PC-9 (cell line): ENCODE measurements at regions not wholly inside any gene's neighbourhood (a gene's known extent, or its start where the extent isn't known, plus 50 kb on each side); places are given as distances from the start of the nearest gene placed in this dataset.
A peak's percentile ranks its signal among the peaks of the same experiment; 100 is the strongest.

Experiments
- BruUV-seq: library from RNA; stranded (reverse); fragments of 400-500 nt; replicated peaks from 2 replicates; lab custom pipeline; 2021; lab: Mats Ljungman, UMichigan
- CTCF ChIA-PET: fragments of 300-600 bp; sonication (Branson Sonifier 250); formaldehyde crosslinking; loops from one replicate; lab custom pipeline; 2022; ENCODE audit warnings: antibody characterized with exemption; lab: Charles Lee
- POLR2A ChIA-PET: fragments of 300-600 bp; sonication (Branson Sonifier 250); formaldehyde crosslinking; loops from one replicate; lab custom pipeline; 2022; ENCODE audit warnings: antibody characterized with exemption; ENCODE audit not compliant: unreplicated experiment; lab: Charles Lee
- DNase-seq, 2 experiments: peaks; one replicate each; pipeline versions ENCODE4 v3.0.0 to v3.0.0-alpha.2; 2015 to 2022; ENCODE audit warnings: mixed read lengths in 1 of 2
- H2AFZ ChIP-seq: fragments of 200-600 bp; sonication (generic); 2 replicates; pipeline ENCODE4 v1.8.1; 2017; ENCODE audit warnings: antibody characterized with exemption
- H3F3A ChIP-seq: fragments of 200-600 bp; sonication (generic); 2 replicates; pipeline ENCODE4 v1.8.1; 2017; ENCODE audit warnings: antibody characterized with exemption, mild to moderate bottlenecking, low read depth; ENCODE audit not compliant: insufficient read depth
- H3K27ac ChIP-seq: fragments of 200-600 bp; sonication (generic); 2 replicates; pipeline ENCODE4 v1.6.1; 2016; ENCODE audit warnings: mixed run types
- H3K27me3 ChIP-seq: fragments of 200-600 bp; sonication (generic); 2 replicates; pipeline ENCODE4 v1.6.1; 2016; ENCODE audit warnings: low read depth, mixed run types; ENCODE audit not compliant: insufficient read depth
- H3K36me3 ChIP-seq: fragments of 200-600 bp; sonication (generic); 2 replicates; pipeline ENCODE4 v1.6.1; 2016; ENCODE audit warnings: low read depth, mixed run types
- H3K4me1 ChIP-seq: fragments of 200-600 bp; sonication (generic); replicated peaks from 2 replicates; pipeline ENCODE4 v1.6.1; 2016; ENCODE audit warnings: mixed run types; ENCODE audit not compliant: insufficient read depth
- H3K4me2 ChIP-seq: fragments of 200-600 bp; sonication (generic); 2 replicates; pipeline ENCODE4 v1.6.1; 2017; ENCODE audit warnings: mixed run types
- H3K4me3 ChIP-seq: fragments of 200-600 bp; sonication (generic); 2 replicates; pipeline ENCODE4 v1.6.1; 2016; ENCODE audit warnings: mixed run types
- H3K79me2 ChIP-seq: fragments of 200-600 bp; sonication (generic); 2 replicates; pipeline ENCODE4 v1.6.1; 2017; ENCODE audit warnings: low read depth, mixed run types
- H3K9me2 ChIP-seq: fragments of 200-600 bp; sonication (generic); 2 replicates; pipeline ENCODE4 v1.8.1; 2017; ENCODE audit warnings: mild to moderate bottlenecking; ENCODE audit not compliant: insufficient read depth
- H3K9me3 ChIP-seq: fragments of 200-600 bp; sonication (generic); 2 replicates; pipeline ENCODE4 v1.8.1; 2016; ENCODE audit warnings: low read depth; ENCODE audit not compliant: insufficient read depth
- H4K20me1 ChIP-seq: fragments of 200-600 bp; sonication (generic); 2 replicates; pipeline ENCODE4 v1.8.1; 2017; ENCODE audit not compliant: insufficient read depth
- CTCF ChIP-seq: fragments of 200-600 bp; sonication (generic); conservative IDR thresholded peaks from 2 replicates; pipeline ENCODE4 v1.6.1; 2017; ENCODE audit warnings: mixed run types, antibody characterized with exemption, mild to moderate bottlenecking, moderate library complexity
- EZH2 ChIP-seq: fragments of 200-600 bp; sonication (generic); IDR thresholded peaks from 2 replicates; pipeline ENCODE4 v1.8.0; 2017; ENCODE audit warnings: antibody characterized with exemption, low read depth
- intact Hi-C: fragments of 100-400 bp; cut with micrococcal nuclease; formaldehyde crosslinking; loops from one replicate; pipeline ENCODE4 v1.10.0; 2022; ENCODE audit not compliant: unreplicated experiment

GRCh38 chr3:148333091-148333490 is 364.6 kb upstream of the AGTR1 start:
- TF ChIP-seq EZH2, result no peak
- no peak for TF ChIP-seq CTCF
- POLR2A ChIA-PET, result no interaction called here
- H4K20me1 ChIP-seq, result no peaks in the 10 kb centered on the region
- no peaks in the 10 kb centered on the region for H3K27me3 ChIP-seq
- no peak overlapping the region for H2AFZ ChIP-seq
- H3K79me2 ChIP-seq, result no peaks in the 10 kb centered on the region
- DNase-seq, result peak; percentile 2 to 35
- no peaks in the 10 kb centered on the region for H3F3A ChIP-seq
- peaks cover 13% of the 10 kb centered on the region; the same call in 1 of the 2 replicates for H3K4me1 ChIP-seq
- peak overlapping the region; percentile 13; the same call in 1 of the 2 replicates for H3K4me2 ChIP-seq
- H3K36me3 ChIP-seq, result no peaks in the 10 kb centered on the region
- intact Hi-C loops, result no loop called here
- H3K27ac ChIP-seq, result no peak overlapping the region
- H3K9me3 ChIP-seq, result no peaks in the 10 kb centered on the region
- CTCF ChIA-PET, result no interaction called here
- no TSS peak for BruUV-seq
- H3K4me3 ChIP-seq, result no peak overlapping the region
- no peaks in the 10 kb centered on the region for H3K9me2 ChIP-seq

- H3K79me2 ChIP-seq, result no peaks in the 10 kb centered on the region
- no peak overlapping the region for H2AFZ ChIP-seq
- no peak overlapping the region for H3K27ac ChIP-seq
- ChIA-PET POLR2A (no interaction called here), CTCF (no interaction called here)
- H3K4me1 ChIP-seq, result peaks cover 13% of the 10 kb centered on the region; the same call in 1 of the 2 replicates
- no peak for TF ChIP-seq CTCF
- TF ChIP-seq EZH2, result no peak
- intact Hi-C loops, result no loop called here
- no peak for DNase-seq
- no peaks in the 10 kb centered on the region for H3F3A ChIP-seq
- H3K36me3 ChIP-seq, result no peaks in the 10 kb centered on the region
- no peaks in the 10 kb centered on the region for H3K9me2 ChIP-seq
- no peaks in the 10 kb centered on the region; the same call in 1 of the 2 replicates for H3K9me3 ChIP-seq
- H3K4me2 ChIP-seq, result 0 out of 2 replicates have a peak overlapping the region, but pooled peaks have one; percentile 3
- no peak overlapping the region for H3K4me3 ChIP-seq
- H4K20me1 ChIP-seq, result no peaks in the 10 kb centered on the region
- BruUV-seq, result no TSS peak
- H3K27me3 ChIP-seq, result no peaks in the 10 kb centered on the region
Measured at GRCh38 chr3:148335612-148336011, 362.1 kb upstream of the AGTR1 start.

- Histone ChIP-seq H3F3A (no peaks in the 10 kb centered on the region), H3K4me2 (no peak overlapping the region), H3K9me2 (no peaks in the 10 kb centered on the region), H2AFZ (no peak overlapping the region), H3K4me1 (no peaks in the 10 kb centered on the region), H3K27ac (no peak overlapping the region), H3K9me3 (no peaks in the 10 kb centered on the region; the same call in 1 of the 2 replicates), H3K27me3 (no peaks in the 10 kb centered on the region), H3K36me3 (no peaks in the 10 kb centered on the region), H3K79me2 (no peaks in the 10 kb centered on the region), H4K20me1 (no peaks in the 10 kb centered on the region), H3K4me3 (no peak overlapping the region)
- intact Hi-C loops, result no loop called here
- no peak for TF ChIP-seq EZH2
- no peak for TF ChIP-seq CTCF
- ChIA-PET POLR2A (no interaction called here), CTCF (no interaction called here)
- no peak for DNase-seq
- no TSS peak for BruUV-seq
Measured at GRCh38 chr3:148343416-148343815, 354.3 kb upstream of the AGTR1 start.
